SK-N-SH (cell line): ENCODE measurements at regions not wholly inside any gene's neighbourhood (a gene's known extent, or its start where the extent isn't known, plus 50 kb on each side); places are given as distances from the start of the nearest gene placed in this dataset.

Source experiments
- GABPA ChIP-seq: IDR thresholded peaks from 2 replicates; pipeline ENCODE4 v1.4.0; 2012; ENCODE audit warnings: low read depth, mild to moderate bottlenecking
- NFIC ChIP-seq: IDR thresholded peaks from 2 replicates; pipeline ENCODE4 v1.4.0; 2012; ENCODE audit warnings: borderline replicate concordance
- POLR2AphosphoS5 ChIP-seq: IDR thresholded peaks from 2 replicates; pipeline ENCODE4 v1.6.1; 2012; ENCODE audit warnings: low read depth, low read length
- RCOR1 ChIP-seq: fragments of 150-350 bp; IDR thresholded peaks from 2 replicates; pipeline ENCODE4 v1.6.1; 2017; ENCODE audit warnings: antibody characterized with exemption, low read length
- RFX5 ChIP-seq: IDR thresholded peaks from 2 replicates; pipeline ENCODE4 v1.6.1; 2012; ENCODE audit warnings: mild to moderate bottlenecking, improper control_type of control experiment, low read length
- RXRA ChIP-seq: IDR thresholded peaks from 2 replicates; pipeline ENCODE4 v1.4.0; 2012; ENCODE audit warnings: low read depth, mild to moderate bottlenecking, borderline replicate concordance
- SMC3 ChIP-seq: IDR thresholded peaks from 2 replicates; pipeline ENCODE4 v1.6.1; 2012; ENCODE audit warnings: low read depth, low read length, improper control_type of control experiment
- TCF12 ChIP-seq: IDR thresholded peaks from 2 replicates; pipeline ENCODE4 v1.4.0; 2012
- USF1 ChIP-seq: IDR thresholded peaks from 2 replicates; pipeline ENCODE4 v1.4.0; 2012; ENCODE audit warnings: low read depth, borderline replicate concordance
- YY1 ChIP-seq: IDR thresholded peaks from 2 replicates; pipeline ENCODE4 v1.4.0; 2012; ENCODE audit warnings: low read depth, mild to moderate bottlenecking
- TF ChIP-seq, protein P1 (sequence below): fragments of 200-600 bp; sonication (generic); IDR thresholded peaks from 2 replicates; pipeline ENCODE4 v1.6.1; 2017; ENCODE audit warnings: antibody characterized with exemption, mild to moderate bottlenecking, moderate library complexity
- TF ChIP-seq, protein P2 (sequence below): IDR thresholded peaks from 2 replicates; pipeline ENCODE4 v1.4.0; 2012; ENCODE audit warnings: low read depth

DNA sequence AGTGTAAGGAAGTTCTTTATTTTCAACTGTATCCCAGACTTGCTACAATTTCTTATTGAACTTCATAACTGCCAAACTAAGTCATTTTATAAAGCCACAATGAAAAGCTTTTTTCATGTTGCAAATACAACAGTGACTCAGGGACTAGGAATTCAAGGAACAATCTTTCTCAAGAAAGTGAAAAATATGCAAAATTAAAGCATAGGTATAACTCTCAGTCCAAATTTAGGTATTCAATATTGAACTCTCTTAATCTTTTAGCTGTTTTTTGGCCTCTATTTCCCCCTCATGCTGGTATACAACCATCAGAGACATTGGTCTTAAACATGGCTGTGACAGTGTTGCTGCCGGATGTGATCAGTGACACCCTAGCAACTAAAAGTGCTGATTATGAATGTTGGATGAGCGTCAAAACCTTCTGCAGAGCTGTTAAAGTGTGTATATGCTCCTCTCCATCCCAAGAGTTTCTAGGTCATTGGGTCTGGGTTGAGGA, 476.9 kb downstream of the ZNF385D start:
- TF ChIP-seq, protein P1, sequence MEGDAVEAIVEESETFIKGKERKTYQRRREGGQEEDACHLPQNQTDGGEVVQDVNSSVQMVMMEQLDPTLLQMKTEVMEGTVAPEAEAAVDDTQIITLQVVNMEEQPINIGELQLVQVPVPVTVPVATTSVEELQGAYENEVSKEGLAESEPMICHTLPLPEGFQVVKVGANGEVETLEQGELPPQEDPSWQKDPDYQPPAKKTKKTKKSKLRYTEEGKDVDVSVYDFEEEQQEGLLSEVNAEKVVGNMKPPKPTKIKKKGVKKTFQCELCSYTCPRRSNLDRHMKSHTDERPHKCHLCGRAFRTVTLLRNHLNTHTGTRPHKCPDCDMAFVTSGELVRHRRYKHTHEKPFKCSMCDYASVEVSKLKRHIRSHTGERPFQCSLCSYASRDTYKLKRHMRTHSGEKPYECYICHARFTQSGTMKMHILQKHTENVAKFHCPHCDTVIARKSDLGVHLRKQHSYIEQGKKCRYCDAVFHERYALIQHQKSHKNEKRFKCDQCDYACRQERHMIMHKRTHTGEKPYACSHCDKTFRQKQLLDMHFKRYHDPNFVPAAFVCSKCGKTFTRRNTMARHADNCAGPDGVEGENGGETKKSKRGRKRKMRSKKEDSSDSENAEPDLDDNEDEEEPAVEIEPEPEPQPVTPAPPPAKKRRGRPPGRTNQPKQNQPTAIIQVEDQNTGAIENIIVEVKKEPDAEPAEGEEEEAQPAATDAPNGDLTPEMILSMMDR, result no peak
- TF ChIP-seq GABPA, result no peak
- no peak for TF ChIP-seq RXRA
- no peak for TF ChIP-seq RFX5
- TF ChIP-seq YY1, result no peak
- TF ChIP-seq TCF12, result no peak
- no peak for TF ChIP-seq NFIC
- TF ChIP-seq, protein P2, sequence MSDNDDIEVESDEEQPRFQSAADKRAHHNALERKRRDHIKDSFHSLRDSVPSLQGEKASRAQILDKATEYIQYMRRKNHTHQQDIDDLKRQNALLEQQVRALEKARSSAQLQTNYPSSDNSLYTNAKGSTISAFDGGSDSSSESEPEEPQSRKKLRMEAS, result no peak
- no peak for TF ChIP-seq SMC3
- TF ChIP-seq RCOR1, result no peak
- TF ChIP-seq USF1, result no peak
- TF ChIP-seq POLR2AphosphoS5, result no peak
